HG03196 (cell line): ENCODE measurements at regions not wholly inside any gene's neighbourhood (a gene's known extent, or its start where the extent isn't known, plus 50 kb on each side); places are given as distances from the start of the nearest gene placed in this dataset.
"Not testable (repeated sequence)": the region's sequence is repeated elsewhere in the genome, so short reads cannot be mapped to it uniquely, and the experiment has no call there.

ENCODE experiments used
- ATAC-seq: cut with Tn5 transposase; IDR thresholded peaks from one replicate; pipeline ENCODE4 v1.9.1; 2021; ENCODE audit not compliant: unreplicated experiment

DNA sequence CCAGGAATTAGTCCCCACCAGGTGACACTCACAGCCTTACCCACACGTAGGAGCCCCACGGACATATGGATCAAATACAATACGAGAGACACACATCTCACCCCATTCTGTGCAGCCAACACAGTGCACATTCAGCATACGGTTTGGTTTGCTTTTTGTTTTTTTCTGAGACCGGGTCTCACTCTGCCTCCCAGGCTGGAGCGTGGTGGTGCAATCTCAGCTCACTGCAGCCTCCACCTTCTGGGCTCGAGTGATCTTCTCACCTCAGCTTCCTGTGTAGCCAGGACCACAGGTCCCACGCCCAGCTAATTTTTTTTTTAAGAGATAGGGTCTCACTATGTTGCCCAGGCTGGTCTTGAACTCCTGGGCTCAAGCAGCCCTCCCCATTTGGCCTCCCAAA, 102.8 kb downstream of the POTEB start:
- ATAC-seq: not testable (repeated sequence)

DNA sequence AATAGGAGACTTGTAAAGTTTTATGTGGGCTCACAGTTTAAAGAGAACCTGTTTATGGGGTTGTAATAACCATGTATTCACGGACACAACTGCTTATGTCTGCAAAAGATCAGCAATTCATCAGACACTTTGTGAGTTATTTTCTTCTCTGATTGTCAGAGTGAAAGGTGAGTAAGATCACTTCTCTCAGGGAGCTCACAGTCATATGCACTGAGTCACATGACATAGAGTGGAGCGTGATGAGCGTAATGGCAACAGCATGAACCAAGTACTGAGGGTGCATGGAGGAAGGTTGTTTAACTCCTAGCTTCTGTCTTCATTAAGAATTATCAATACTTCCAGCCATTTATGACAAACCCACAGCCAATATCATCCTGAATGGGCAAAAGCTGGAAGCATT, 111.0 kb downstream of the POTEB start:
- ATAC-seq: not testable (repeated sequence)

DNA sequence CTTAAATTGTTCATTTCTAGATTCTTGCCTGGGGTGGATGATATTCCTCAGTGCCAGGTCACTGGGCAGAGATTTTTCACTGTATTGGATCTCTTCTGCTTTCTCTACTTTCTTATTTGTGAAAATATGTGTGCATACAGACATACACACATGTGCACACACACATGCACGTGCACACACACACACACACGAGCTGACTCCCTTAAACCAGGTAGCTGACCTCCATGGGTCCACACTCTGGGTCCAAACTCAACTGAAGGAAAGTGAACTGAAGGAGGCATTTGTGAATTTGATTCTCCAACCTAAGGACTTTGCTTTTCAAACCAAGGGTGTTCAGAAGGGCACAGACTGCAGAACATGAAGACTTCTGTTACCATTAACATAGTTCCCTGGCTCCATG, 113.8 kb downstream of the POTEB start:
- ATAC-seq: not testable (repeated sequence)

DNA sequence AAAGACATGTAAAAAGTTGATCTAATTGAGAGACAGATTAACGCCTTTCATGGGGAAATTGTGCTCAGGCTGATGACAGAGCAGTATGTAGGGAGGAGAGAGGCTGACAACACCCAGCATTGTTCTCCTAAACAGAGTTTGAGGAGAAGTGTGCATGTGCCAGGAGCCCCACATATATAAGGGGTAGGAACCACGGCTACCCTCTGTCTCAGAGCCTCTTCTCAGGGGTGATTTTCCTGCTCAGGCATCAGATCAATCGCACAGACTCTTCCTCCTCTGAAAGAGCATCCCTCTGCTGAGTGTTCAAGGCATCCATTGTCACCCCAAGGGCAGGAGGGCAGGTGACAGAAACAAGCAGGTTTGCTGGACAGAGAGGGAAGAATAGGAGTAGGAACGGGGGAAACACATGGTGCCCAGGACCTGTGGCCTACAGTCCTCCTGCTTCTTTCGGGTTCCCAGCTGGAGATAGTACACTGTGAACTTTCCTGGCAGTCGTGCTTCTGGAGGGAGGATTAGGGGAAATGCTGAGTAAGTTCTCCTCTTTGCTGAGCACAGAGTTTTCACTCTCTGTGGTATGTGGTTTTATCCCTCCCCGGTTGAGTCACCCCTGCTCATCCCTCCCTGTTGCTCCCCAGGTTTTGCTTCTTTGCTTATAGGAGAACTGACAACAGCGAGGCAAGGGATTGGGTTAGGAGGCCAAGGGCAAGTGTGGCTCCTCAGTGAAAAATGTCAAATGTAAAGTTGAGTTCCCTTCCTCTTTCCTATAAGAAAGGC, 117.1 kb downstream of the POTEB start:
- ATAC-seq: not testable (repeated sequence)

DNA sequence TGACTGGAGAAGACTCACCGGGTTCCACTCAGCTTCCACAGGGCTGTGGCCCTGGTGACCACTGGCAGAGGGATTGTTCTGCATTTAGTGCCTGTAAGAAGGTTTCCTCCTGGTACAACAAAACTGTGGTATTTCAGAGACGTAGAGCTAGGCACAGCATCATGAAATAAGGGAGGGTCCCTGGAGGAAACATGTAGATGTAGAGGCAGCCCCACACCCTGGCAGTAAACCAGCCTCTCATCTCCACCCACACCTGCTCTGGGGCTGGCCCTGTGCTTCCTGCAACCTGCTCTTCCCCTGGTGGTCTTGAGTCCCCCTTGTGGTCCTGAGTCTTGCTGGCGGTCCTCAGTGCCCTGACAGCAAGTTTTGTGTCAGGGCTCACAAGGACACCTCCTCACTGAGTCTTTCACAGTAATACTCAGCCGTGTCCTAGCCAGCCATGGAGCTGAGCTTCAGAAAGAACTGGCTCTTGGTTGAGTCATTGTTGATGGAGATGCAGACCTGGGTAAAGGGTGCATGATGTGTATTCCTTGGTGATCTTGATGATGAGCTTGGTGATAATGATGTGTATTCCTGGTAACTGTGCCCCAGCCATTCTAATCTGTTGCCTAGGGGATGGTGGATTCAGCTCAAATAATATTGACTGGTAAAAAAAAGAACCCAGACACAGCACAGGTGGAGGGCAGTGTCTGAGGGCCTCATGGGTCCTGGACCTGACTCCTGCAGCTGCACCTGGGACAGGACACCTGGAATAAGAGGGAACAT, 118.0 kb downstream of the POTEB start:
- not testable (repeated sequence) for ATAC-seq

DNA sequence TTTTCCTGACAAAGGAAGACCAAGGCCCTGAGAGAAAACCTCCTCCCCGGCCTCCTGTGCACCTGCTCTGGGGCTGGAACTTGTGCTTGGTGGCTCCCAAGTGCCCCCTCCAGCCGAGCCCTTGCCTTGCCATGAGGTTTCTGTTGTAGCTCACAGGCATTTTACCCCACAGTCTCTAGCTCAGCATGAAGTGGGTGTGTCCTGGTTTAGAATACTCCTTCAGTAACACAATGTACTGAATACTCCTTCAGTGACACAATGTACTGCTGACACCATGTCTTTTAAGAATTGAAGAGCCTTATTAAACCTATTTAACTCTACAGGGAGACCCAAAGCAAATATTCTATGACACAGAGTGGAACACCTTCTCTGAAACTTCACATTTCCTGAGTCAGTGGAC, 123.7 kb downstream of the POTEB start:
- ATAC-seq: not testable (repeated sequence)

DNA sequence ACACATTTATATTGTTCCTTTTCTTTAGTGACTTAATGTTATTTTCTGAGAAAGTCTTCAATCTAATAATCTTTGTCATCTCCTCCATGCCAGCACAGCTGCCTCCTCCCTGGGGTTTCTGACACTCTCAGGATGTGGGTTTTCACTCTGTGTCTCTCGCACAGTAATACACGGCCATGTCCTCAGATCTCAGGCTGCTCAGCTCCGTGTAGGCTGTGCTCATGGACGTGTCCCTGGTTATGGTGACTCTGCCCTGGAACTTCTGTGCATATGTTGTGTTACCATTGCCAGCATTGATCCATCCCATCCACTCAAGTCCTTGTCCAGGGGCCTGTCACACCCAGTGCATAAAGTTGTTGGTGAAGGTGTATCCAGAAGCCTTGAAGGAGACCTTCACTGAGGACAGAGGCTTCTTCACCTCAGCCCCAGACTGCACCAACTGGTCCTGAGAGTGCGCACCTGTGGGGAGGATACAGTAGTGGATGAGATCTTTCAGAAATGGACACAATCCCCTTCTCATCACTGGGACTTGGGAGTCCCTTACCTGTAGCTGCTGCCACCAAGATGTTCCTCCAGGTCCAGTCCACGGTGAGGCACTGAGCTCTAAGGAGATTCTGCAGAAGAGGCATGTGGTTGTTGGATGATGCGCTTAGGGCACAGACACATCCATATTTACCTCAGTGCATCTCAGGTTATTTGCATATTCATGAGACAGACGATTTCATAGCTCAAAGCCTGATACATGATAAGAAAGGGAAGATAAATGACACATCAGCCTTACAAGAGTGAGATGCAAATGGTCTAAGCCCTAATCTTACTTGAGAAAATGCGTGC, 125.2 kb downstream of the POTEB start:
- not testable (repeated sequence) for ATAC-seq

DNA sequence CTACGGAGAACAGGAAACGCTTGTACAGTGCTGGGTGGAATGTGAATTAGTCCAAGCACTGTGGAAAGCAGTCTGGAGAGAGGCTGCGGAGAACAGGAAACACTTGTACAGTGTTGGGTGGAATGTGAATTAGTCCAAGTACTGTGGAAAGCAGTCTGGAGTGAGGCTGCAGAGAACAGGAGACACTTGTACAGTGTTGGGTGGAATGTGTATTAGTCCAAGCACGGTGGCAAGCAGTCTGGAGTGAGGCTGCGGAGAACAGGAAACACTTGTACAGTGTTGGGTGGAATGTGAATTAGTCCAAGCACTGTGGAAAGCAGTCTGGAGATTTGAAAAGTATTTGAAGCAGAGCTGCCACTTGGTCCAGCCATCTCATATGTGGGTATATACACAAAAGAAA, 128.4 kb downstream of the POTEB start:
- not testable (repeated sequence) for ATAC-seq

DNA sequence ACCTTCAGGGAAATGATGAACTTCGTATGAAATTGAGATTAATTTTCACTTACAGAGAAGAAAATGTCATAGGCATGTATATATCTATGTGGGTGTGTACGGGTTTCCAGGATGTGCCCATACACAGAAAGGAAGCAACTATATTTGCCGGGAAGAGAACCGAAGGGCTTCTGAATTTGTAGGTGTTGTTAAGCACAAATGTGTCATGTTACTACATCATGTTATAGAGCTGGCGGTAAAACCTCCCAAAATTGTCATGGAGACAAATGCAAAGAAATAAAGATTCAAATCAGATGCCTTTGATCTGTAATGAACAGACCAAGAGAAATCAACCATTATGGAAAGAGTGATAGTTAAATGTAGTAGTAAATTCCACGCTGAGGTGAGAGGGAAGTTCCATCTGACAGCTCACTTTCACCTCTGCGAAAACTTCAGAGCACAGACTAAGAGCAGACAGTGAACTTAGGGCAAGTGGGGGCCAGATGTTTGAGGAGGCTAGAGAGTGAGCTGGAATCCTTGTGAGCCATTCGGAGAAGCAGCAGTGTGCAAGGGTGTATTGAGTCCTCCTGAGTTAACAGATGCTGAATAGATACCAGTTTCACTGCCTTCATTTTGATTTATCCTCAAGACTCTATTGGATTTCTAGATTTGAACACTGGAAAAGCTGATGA, 133.2 kb downstream of the POTEB start:
- not testable (repeated sequence) for ATAC-seq

DNA sequence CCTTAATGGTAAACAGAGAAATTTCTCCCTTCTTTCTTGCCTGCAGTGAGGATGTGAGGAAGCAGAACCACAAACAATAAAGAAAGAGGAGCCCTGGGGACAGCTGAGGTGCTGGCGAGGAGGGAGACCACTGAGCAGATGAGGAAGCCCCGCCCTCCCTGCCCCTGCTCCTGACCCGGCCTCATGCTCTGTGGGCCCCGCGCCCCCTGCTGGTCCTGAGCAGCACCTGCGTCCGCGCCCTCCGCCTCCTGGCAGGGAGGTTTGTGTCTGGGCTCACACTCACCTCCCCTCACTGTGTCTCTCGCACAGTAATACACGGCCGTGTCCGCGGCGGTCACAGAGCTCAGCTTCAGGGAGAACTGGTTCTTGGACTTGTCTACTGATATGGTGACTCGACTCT, 135.5 kb downstream of the POTEB start:
- not testable (repeated sequence) for ATAC-seq

DNA sequence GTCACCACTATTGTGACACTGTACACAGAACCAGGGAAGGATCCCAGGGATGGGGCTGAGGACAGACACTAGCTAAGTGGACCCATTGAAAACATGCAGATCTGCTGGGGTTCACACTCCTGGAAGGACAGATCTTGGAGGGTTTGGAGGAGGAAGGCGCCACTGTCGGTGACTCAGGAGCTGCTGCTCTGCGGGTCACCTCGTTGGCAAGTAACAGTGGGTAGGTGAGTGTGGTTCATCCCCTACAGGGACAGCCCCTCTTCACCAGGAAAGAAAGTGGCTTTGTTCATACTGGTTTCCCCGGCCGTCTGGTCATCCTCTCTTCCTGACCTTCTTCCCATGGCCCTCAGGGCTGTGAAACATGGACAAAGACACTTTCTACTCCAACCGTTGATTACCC, 139.5 kb downstream of the POTEB start:
- ATAC-seq: not testable (repeated sequence)

DNA sequence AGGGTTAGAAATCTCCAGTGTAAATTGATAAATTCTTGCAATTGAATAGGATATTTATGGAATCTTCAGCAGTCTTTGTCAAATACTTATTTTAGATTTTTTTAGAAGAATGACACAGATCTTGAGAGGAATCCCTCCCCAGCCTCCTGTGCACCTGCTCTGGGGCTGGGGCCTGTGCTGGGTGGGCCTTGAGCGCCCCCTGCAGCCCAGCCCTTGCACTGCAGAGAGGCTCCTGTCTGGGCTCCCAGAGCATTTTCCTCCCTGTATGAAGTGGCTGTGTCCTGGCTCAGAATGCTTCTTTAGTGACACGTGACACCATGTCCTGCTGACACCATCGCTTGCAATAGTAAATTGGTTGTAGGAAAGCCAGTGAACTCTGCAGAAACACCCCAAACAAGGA, 141.1 kb downstream of the POTEB start:
- not testable (repeated sequence) for ATAC-seq

DNA sequence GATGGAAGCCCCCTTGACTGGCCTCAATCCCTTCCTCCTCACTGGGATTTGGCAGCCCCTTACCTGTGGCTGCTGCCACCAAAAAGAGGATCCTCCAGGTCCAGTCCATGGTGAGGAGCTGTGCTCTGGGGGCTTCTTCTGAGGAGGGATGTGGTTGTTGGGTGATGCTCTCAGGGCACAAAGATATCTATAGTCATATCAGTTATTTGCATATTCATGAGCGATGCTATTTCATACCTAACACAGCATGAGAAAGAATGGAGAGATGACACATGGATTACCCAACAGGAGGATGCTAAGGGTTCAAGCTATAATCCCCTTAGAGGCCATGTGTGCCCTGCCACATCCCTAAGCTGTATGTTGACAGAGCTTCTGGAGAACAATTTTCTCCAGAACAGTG, 141.7 kb downstream of the POTEB start:
- not testable (repeated sequence) for ATAC-seq

DNA sequence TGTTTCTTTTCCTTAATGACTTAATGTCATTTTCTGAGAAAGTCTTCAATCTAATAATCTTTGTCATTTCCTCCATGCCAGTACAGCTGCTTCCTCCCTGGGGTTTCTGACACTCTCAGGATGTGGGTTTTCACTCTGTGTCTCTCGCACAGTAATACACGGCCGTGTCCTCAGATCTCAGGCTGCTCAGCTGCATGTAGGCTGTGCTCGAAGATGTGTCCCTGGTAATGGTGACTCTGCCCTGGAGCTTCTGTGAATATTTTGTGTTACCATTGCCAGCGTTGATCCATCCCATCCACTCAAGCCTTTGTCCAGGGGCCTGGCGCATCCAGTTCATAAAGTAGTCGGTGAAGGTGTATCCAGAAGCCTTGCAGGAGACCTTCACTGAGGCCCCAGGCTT, 142.2 kb downstream of the POTEB start:
- ATAC-seq: not testable (repeated sequence)

DNA sequence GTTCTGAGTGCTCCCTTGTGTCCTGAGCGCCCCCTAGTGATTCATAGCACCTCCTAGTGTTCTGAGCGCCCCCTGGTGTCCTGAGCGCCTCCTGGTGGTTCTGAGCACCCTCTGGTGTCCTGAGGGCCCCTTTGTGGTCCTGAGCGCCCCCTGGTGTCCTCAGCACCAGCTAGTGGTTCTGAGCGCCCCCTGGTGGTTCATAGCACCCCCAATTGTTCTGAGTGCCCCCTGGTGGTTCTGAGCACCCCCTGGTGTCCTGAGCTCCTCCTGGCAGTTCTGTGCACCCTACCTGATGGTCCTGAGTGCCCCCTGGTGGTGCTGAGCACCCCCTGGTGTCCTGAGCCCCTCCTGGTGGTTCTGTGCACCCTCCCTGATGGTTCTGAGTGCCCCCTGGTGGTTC, 146.0 kb downstream of the POTEB start:
- peak; percentile 46 for ATAC-seq

DNA sequence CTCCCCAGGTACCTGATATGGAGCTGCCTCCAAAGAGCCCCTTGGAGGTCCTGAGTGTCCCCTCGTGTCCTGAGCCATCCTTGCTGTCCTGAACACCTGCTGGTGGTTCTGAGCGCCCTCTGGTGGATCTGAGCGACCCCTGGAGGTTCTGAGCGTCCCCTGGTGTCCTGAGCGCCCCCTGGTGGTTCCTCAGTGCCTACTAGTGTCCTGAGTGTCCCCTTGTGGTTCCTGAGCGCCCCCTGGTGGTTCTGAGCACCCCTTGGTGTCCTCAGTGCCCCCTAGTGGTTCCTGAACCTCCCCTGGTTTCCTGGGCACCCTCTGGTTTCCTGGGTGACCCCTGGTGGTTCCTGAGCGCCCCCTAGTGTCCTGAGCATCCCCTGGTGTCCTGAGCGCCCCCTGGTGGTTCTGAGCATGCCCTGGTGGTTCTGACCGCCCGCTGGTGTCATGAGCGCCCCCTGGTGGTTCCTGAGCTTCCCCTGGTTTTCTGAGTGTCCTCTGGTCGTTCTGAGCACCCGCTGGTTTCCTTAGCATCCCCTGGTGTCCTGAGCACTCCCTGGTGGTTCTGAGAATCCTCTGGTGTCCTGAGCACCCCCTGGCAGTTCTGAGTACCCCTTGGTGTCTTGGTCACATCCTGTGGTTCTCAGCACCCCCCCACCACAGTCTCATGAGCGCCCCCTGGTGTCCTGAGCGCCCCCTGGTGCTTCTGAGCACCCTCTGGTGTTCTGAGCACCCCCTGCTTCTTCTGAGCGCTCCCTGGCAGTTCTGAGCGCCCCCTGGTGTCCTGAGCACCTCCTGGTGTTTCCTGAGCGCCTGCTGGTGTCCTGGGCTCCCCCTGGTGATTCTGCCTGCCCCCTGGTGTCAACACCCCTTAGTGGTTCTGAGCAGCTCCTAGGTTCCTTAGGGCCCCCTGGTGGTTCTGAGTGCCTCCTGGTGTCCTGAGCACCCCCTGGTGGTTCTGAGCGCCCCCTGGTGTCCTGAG, 146.8 kb downstream of the POTEB start:
- peak; percentile 69 for ATAC-seq

DNA sequence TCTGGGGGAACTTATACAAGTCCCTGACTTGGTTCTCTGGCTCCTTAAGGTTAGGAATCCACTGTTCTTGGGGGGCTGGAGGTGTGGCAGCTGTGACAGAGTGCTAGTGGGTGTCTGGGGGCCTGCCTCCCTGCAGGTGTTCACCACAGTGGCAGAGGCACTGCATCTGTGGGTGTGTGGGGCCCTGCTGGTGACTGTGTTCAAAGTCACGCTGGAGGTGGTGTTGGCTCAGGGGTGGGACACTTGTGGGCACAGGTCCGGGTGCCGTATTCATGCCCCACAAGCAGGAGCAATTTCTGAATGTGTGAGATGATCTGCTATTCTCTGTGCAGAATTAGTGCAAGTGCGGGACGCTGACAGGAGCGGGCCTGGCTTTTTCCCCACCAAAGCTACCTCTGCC, 152.5 kb downstream of the POTEB start:
- ATAC-seq: not testable (repeated sequence)

DNA sequence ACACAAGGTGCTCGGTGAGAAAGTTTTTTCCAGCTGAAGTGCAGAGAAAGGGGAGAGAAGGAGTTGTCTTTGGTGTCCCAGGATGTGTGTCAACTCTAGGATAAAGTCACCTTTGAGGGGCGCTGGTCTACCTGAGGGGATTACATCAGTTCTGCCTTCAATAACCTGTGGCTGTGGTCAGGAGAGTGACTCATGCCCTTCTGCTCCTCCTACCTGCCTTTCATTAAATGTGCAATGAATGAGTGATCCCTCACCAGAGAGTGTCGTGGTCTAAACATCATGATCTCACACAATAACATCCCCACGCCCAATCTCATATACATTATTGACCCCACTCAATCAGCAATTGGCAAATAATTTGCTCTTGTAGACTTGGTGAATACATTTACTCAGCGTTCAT, 156.4 kb downstream of the POTEB start:
- not testable (repeated sequence) for ATAC-seq

DNA sequence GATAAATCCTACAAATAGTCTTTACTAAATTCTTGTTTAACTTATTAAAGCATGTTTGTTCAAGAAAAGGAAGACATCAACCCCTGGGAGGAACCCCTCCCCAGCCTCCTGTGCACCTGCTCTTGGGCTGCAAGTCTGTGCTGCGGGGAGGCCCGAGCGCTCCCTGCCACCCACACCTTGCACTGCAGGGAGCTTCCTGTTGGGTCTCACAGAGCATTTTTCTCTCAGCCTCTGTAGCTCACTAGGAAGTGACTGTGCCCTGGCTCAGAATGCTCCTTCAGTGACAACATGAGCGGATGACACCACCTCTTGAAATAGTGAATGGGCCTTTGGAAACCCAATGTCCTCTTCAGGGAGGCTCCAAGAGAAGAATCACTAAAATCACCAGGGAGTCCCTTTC, 158.8 kb downstream of the POTEB start:
- peak; percentile 66 for ATAC-seq

DNA sequence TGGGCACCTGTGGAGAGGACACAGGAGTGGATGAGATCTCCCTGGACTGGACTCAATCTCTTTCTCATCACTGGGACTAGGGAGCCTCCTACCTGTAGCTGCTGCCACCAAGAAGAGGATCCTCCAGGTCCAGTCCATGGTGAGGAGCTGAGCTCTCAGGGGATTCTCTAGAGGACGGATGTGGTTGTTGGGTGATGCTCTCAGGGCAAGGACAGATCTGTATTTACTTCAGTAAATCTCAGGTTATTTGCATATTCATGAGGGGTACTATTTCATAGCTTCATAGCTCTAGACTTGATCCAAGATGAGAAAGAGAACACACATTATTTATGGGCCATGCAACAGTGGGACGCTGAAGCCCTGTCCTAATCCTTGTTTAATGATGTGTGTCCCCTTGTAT, 159.4 kb downstream of the POTEB start:
- ATAC-seq: peak; percentile 69
